ENCODE measurements at regions not wholly inside any gene's neighbourhood (a gene's known extent, or its start where the extent isn't known, plus 50 kb on each side); places are given as distances from the start of the nearest gene placed in this dataset.

DNA sequence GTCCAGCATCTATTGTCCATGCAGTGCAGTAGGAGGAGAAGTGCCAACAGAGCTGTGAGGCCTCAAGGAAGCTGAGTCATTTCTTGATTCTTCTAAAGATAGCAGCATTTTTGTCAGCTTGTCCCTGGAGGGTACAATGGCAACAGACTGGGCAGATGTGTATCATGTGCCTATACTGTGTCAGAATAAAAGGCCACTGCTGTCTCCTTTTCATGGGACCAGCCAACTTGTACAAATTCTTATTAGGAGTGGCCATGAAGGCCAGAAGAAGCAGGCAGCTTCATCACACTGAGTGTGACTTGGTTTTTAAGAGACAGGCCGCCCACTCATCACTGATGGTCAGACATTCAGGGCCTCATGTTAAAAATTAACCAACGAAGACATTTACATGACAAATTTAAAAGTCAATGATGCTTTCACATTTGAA, 185.0 kb upstream of the FAM241A start:
- TF ChIP-seq POLR2AphosphoS5 (IDR thresholded peaks at IDR 0.05) = no peak
- TF ChIP-seq, protein P1, sequence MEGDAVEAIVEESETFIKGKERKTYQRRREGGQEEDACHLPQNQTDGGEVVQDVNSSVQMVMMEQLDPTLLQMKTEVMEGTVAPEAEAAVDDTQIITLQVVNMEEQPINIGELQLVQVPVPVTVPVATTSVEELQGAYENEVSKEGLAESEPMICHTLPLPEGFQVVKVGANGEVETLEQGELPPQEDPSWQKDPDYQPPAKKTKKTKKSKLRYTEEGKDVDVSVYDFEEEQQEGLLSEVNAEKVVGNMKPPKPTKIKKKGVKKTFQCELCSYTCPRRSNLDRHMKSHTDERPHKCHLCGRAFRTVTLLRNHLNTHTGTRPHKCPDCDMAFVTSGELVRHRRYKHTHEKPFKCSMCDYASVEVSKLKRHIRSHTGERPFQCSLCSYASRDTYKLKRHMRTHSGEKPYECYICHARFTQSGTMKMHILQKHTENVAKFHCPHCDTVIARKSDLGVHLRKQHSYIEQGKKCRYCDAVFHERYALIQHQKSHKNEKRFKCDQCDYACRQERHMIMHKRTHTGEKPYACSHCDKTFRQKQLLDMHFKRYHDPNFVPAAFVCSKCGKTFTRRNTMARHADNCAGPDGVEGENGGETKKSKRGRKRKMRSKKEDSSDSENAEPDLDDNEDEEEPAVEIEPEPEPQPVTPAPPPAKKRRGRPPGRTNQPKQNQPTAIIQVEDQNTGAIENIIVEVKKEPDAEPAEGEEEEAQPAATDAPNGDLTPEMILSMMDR (IDR thresholded peaks at IDR 0.05) = no peak
